ENCODE measurements at regions not wholly inside any gene's neighbourhood (a gene's known extent, or its start where the extent isn't known, plus 50 kb on each side); places are given as distances from the start of the nearest gene placed in this dataset.

DNA sequence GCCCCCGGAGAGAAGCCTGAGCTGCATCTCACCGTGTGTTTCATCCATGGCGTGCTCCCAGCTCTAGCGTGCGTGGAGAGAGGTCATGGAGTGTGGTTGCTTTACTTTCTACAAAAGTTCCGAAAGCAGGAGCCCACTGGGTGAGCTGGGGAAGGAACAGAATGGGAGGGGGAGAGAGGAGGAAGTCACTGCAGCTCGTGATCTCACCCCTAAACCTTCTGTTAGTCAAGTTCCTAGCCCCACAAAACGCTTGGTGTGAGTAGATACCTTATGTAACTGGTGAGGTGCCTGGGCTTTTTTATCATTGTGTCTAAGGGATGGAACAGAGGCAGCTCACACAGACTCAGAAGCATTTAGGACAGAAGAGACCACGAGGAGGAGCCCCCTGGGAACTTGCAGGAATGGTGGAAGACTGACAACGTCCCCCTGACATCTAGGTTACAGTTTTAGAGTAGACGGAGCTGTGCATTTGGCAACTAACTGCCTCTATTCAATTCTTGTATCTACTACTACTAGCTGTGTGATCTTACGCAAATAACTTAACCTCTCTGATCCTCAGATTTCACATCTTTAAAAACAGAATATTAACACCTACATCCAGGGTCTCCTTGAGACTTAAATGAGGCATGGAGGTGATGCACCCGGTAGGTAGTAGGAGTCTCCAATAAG is 123.3 kb downstream of the ARL4C start:
- H3K56ac ChIP-seq (ENCODE audit: insufficient read length, low read depth, low read length) = no peak overlapping the region
- no peak overlapping the region for H3K9ac ChIP-seq (ENCODE audit: extremely low read depth, insufficient read length, low read length)
- no peak for DNase-seq
- H2BK12ac ChIP-seq (ENCODE audit: insufficient read length, low read depth, low read length) = no peak overlapping the region
- no peak overlapping the region for H3K23ac ChIP-seq (ENCODE audit: insufficient read length, low read depth, low read length)
- H3K9me3 ChIP-seq (ENCODE audit: control insufficient read depth, low read depth, low read length) = no peaks in the 10 kb centered on the region
- peaks cover 16 to 19% of the 10 kb centered on the region in 2 experiments for H3K4me1 Mint-ChIP-seq
- H3K4ac ChIP-seq (ENCODE audit: low read depth, low read length) = no peak overlapping the region
- no peak overlapping the region for H2BK5ac ChIP-seq (ENCODE audit: insufficient read length, low read length)
- no CpG with 5 or more reads among the region's 13 CpGs for WGBS (ENCODE audit: extremely low coverage, insufficient read length, low lambda C conversion rate)
- H2BK15ac ChIP-seq (ENCODE audit: low read depth, low read length) = no peak overlapping the region
- H4K8ac ChIP-seq (replicated peaks; ENCODE audit: insufficient read length, low read depth, low read length) = no peak overlapping the region
- no peak overlapping the region for H3K27ac ChIP-seq (ENCODE audit: insufficient read length, low read depth, low read length)
- no peak overlapping the region for H2BK20ac ChIP-seq (ENCODE audit: low read depth, low read length, poor library complexity, severe bottlenecking)
- no peak overlapping the region for H4K5ac ChIP-seq (ENCODE audit: insufficient read length, low read depth, low read length)
- H4K91ac ChIP-seq (ENCODE audit: insufficient read length, low read depth, low read length) = no peak overlapping the region
- no peaks in the 10 kb centered on the region for H3K79me1 ChIP-seq (ENCODE audit: insufficient read depth, low read depth, low read length, poor library complexity, severe bottlenecking)
- H3K27me3 Mint-ChIP-seq (ENCODE audit: low read depth) = peaks cover 6% of the 10 kb centered on the region
- H3K4me1 ChIP-seq (ENCODE audit: insufficient read depth, low read length) = 0 out of 2 replicates have a peak, but pooled peaks cover 3% of the 10 kb centered on the region
- no peak overlapping the region for H3K18ac ChIP-seq (ENCODE audit: insufficient read length, low read depth, low read length)
- H2BK120ac ChIP-seq (ENCODE audit: low read depth, low read length, poor library complexity, severe bottlenecking) = no peak overlapping the region
- H3T11ph ChIP-seq (ENCODE audit: low read length) = no peak overlapping the region
- no peaks in the 10 kb centered on the region for H3K27me3 ChIP-seq (ENCODE audit: insufficient read depth, low read length)
- H3K79me2 ChIP-seq (ENCODE audit: insufficient read depth, low read length) = no peaks in the 10 kb centered on the region
- H2AK5ac ChIP-seq (ENCODE audit: insufficient read length, low read length) = no peak overlapping the region
- H3K27ac Mint-ChIP-seq = no peak overlapping the region
- no peaks in the 10 kb centered on the region for H3K36me3 Mint-ChIP-seq (ENCODE audit: insufficient read depth in 1 of 3, low read depth in 3 of 3)
- no peaks in the 10 kb centered on the region for H3K9me3 Mint-ChIP-seq
- H3K23me2 ChIP-seq (ENCODE audit: insufficient read length, low read depth, low read length, poor library complexity, severe bottlenecking) = no peaks in the 10 kb centered on the region
- H4K20me1 ChIP-seq (ENCODE audit: control insufficient read depth, insufficient read depth, insufficient read length) = no peaks in the 10 kb centered on the region
- no peak overlapping the region for H2AFZ ChIP-seq (ENCODE audit: low read length)
- H3K4me3 Mint-ChIP-seq = no peak overlapping the region
- H3K4me2 ChIP-seq (ENCODE audit: insufficient read depth, insufficient read length, low read length) = no peak overlapping the region
- TF ChIP-seq CTCF (conservative IDR thresholded peaks at IDR 0.05) = no peak
- no peak overlapping the region for H3K14ac ChIP-seq (ENCODE audit: insufficient read depth, low read length)

All from H9 (cell line).